ENCODE measurements at regions not wholly inside any gene's neighbourhood (a gene's known extent, or its start where the extent isn't known, plus 50 kb on each side); places are given as distances from the start of the nearest gene placed in this dataset.

- DNase-seq, result peak; percentile 36
Observed at GRCh38 chr14:86646696-86647690, 1117.0 kb downstream of the FLRT2 start.

GRCh38 chr14:86646125-86646524 is 1116.2 kb downstream of the FLRT2 start:
- DNase-seq, result no peak

GRCh38 chr14:86641310-86641709 is 1111.4 kb downstream of the FLRT2 start:
- no peak for DNase-seq

GRCh38 chr14:86640288-86640687 is 1110.3 kb downstream of the FLRT2 start:
- DNase-seq, result no peak

- DNase-seq, result no peak
Observed at GRCh38 chr14:86639666-86640065, 1109.7 kb downstream of the FLRT2 start.

- DNase-seq, result no peak
Observed at GRCh38 chr14:86639146-86639545, 1109.2 kb downstream of the FLRT2 start.

GRCh38 chr14:86627080-86627479 is 1097.1 kb downstream of the FLRT2 start:
- DNase-seq, result no peak

- no peak for DNase-seq
Observed at GRCh38 chr14:86626530-86626929, 1096.6 kb downstream of the FLRT2 start.

GRCh38 chr14:86625637-86626036 is 1095.7 kb downstream of the FLRT2 start:
- no peak for DNase-seq

- DNase-seq, result no peak
Observed at GRCh38 chr14:86619726-86620125, 1089.8 kb downstream of the FLRT2 start.

GRCh38 chr14:86613786-86614185 is 1083.8 kb downstream of the FLRT2 start:
- DNase-seq, result no peak

- no peak for DNase-seq
Observed at GRCh38 chr14:86613126-86613525, 1083.2 kb downstream of the FLRT2 start.

- DNase-seq, result peak; percentile 57
Observed at GRCh38 chr14:86604561-86604960, 1074.6 kb downstream of the FLRT2 start.

GRCh38 chr14:86602263-86602662 is 1072.3 kb downstream of the FLRT2 start:
- DNase-seq, result no peak

GRCh38 chr14:86601813-86602212 is 1071.9 kb downstream of the FLRT2 start:
- DNase-seq, result no peak

- no peak for DNase-seq
Observed at GRCh38 chr14:86597279-86597678, 1067.3 kb downstream of the FLRT2 start.

GRCh38 chr14:86596024-86596423 is 1066.1 kb downstream of the FLRT2 start:
- DNase-seq, result no peak

GRCh38 chr14:86575141-86575540 is 1045.2 kb downstream of the FLRT2 start:
- DNase-seq, result no peak

GRCh38 chr14:86574778-86575129 is 1044.8 kb downstream of the FLRT2 start:
- no peak for DNase-seq

GRCh38 chr14:86574051-86574777 is 1044.3 kb downstream of the FLRT2 start:
- DNase-seq, result no peak

GRCh38 chr14:86570371-86570770 is 1040.4 kb downstream of the FLRT2 start:
- DNase-seq, result no peak

- DNase-seq, result no peak
Observed at GRCh38 chr14:86543521-86543920, 1013.6 kb downstream of the FLRT2 start.

- no peak for DNase-seq
Observed at GRCh38 chr14:86541972-86542371, 1012.0 kb downstream of the FLRT2 start.

- DNase-seq, result no peak
Observed at GRCh38 chr14:86540636-86541247, 1010.8 kb downstream of the FLRT2 start.
